ENCODE measurements at regions not wholly inside any gene's neighbourhood (a gene's known extent, or its start where the extent isn't known, plus 50 kb on each side); places are given as distances from the start of the nearest gene placed in this dataset.
A peak's percentile ranks its signal among the peaks of the same experiment; 100 is the strongest.
"Not testable (repeated sequence)": the region's sequence is repeated elsewhere in the genome, so short reads cannot be mapped to it uniquely, and the experiment has no call there.

- no peak for ATAC-seq
- no peak for DNase-seq
- intact Hi-C loops (cut with DNase I) = no loop called here
Measured at GRCh38 chr3:22684739-22685138, 518.4 kb upstream of the UBE2E2 start.

GRCh38 chr3:22685597-22685996, 517.5 kb upstream of the UBE2E2 start:
- DNase-seq (no peak), ATAC-seq (no peak)
- intact Hi-C loops (cut with DNase I) = no loop called here

- ATAC-seq = no peak
- no peak for DNase-seq
- intact Hi-C loops (cut with DNase I) = no loop called here
Measured at GRCh38 chr3:22691407-22691806, 511.7 kb upstream of the UBE2E2 start.

GRCh38 chr3:22691856-22692628, 511.1 kb upstream of the UBE2E2 start:
- intact Hi-C loops (cut with DNase I) = no loop called here
- ATAC-seq (no peak), DNase-seq (no peak)

GRCh38 chr3:22700876-22701275, 502.3 kb upstream of the UBE2E2 start:
- intact Hi-C loops (cut with DNase I) = no loop called here
- no peak for DNase-seq
- no peak for ATAC-seq

GRCh38 chr3:22704166-22704565, 499.0 kb upstream of the UBE2E2 start:
- intact Hi-C loops (cut with DNase I) = no loop called here
- DNase-seq (no peak), ATAC-seq (no peak)

GRCh38 chr3:22704571-22705354, 498.4 kb upstream of the UBE2E2 start:
- no peak for DNase-seq
- no peak for ATAC-seq
- intact Hi-C loops (cut with DNase I) = no loop called here

- intact Hi-C loops (cut with DNase I); ATAC-seq; DNase-seq: not testable (repeated sequence)
Measured at GRCh38 chr3:22706922-22707321, 496.2 kb upstream of the UBE2E2 start.

GRCh38 chr3:22713936-22714335, 489.2 kb upstream of the UBE2E2 start:
- ATAC-seq (peak in 1 of 2 donors; percentile 92), DNase-seq (no peak)
- intact Hi-C loops (cut with DNase I) = no loop called here

GRCh38 chr3:22714749-22715148, 488.4 kb upstream of the UBE2E2 start:
- intact Hi-C loops (cut with DNase I) = no loop called here
- DNase-seq = no peak
- ATAC-seq = no peak

GRCh38 chr3:22720596-22720995, 482.5 kb upstream of the UBE2E2 start:
- ATAC-seq (no peak), DNase-seq (no peak)
- intact Hi-C loops (cut with DNase I) = no loop called here

- DNase-seq (no peak), ATAC-seq (no peak)
- intact Hi-C loops (cut with DNase I) = no loop called here
Measured at GRCh38 chr3:22724420-22724819, 478.7 kb upstream of the UBE2E2 start.

GRCh38 chr3:22728406-22728805, 474.7 kb upstream of the UBE2E2 start:
- ATAC-seq (no peak), DNase-seq (no peak)
- intact Hi-C loops (cut with DNase I) = no loop called here

GRCh38 chr3:22729212-22729611, 473.9 kb upstream of the UBE2E2 start:
- intact Hi-C loops (cut with DNase I) = no loop called here
- DNase-seq (no peak), ATAC-seq (no peak)

- no peak for ATAC-seq
- intact Hi-C loops (cut with DNase I) = no loop called here
- no peak for DNase-seq
Measured at GRCh38 chr3:22729981-22730380, 473.1 kb upstream of the UBE2E2 start.

- intact Hi-C loops (cut with DNase I) = no loop called here
- no peak for DNase-seq
- no peak for ATAC-seq
Measured at GRCh38 chr3:22730701-22731100, 472.4 kb upstream of the UBE2E2 start.

GRCh38 chr3:22731901-22732300, 471.2 kb upstream of the UBE2E2 start:
- no peak for DNase-seq
- no peak for ATAC-seq
- intact Hi-C loops (cut with DNase I) = no loop called here

- no peak for DNase-seq
- ATAC-seq = no peak
- intact Hi-C loops (cut with DNase I) = no loop called here
Measured at GRCh38 chr3:22732641-22733040, 470.5 kb upstream of the UBE2E2 start.

- intact Hi-C loops (cut with DNase I) = no loop called here
- no peak for DNase-seq
- ATAC-seq = no peak
Measured at GRCh38 chr3:22734207-22734606, 468.9 kb upstream of the UBE2E2 start.

- ATAC-seq (no peak), DNase-seq (no peak)
- intact Hi-C loops (cut with DNase I) = no loop called here
Measured at GRCh38 chr3:22734756-22735155, 468.4 kb upstream of the UBE2E2 start.

- ATAC-seq (no peak), DNase-seq (no peak)
- intact Hi-C loops (cut with DNase I) = no loop called here
Measured at GRCh38 chr3:22735373-22735772, 467.8 kb upstream of the UBE2E2 start.
